Inflammatory macrophage treated with lipopolysaccharide for 1 hour (primary cell): ENCODE measurements at regions not wholly inside any gene's neighbourhood (a gene's known extent, or its start where the extent isn't known, plus 50 kb on each side); places are given as distances from the start of the nearest gene placed in this dataset.

Experiments used
- DNase-seq, 2 donors: peaks; one replicate each; pipeline ENCODE4 v3.0.0-alpha.2; 2020 to 2022

DNA sequence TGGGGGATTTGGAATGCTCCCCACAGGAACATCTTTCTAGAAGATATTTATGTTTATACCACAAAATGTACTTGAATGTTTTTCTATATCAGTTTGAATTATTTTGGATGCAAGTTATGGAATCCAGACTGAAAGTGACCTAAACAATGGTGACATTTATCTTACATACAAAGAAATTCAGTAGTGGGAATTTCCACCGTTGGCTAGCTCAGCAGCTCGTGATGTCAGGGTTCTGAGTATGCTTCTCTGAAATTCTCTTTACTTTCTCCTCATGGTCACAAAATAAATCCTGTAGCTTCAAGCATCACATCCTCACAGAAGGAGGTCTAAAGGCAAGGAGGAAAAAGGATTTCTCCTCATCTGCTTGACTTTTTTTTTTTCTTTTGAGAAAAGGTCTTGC is 105.3 kb downstream of the AKAIN1 start:
- no peak for DNase-seq

DNA sequence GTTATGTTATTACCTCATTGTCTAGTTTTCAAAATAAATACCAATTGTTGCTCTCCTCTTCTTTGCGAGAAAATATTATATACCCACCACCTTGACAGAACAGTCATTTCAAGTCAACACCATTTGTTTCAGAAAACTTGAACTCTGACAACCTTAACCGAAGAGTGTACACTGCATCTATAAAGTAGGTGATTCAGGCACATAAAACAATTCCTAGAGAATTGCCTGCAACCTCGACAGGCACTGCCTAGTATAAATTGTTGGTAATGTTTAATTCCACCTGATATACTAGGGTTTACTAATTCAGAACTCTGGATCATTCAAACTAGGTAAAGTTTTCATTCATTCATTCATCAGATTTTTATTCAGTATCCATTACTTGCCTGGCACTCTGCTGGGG is 121.8 kb downstream of the AKAIN1 start:
- DNase-seq: no peak

DNA sequence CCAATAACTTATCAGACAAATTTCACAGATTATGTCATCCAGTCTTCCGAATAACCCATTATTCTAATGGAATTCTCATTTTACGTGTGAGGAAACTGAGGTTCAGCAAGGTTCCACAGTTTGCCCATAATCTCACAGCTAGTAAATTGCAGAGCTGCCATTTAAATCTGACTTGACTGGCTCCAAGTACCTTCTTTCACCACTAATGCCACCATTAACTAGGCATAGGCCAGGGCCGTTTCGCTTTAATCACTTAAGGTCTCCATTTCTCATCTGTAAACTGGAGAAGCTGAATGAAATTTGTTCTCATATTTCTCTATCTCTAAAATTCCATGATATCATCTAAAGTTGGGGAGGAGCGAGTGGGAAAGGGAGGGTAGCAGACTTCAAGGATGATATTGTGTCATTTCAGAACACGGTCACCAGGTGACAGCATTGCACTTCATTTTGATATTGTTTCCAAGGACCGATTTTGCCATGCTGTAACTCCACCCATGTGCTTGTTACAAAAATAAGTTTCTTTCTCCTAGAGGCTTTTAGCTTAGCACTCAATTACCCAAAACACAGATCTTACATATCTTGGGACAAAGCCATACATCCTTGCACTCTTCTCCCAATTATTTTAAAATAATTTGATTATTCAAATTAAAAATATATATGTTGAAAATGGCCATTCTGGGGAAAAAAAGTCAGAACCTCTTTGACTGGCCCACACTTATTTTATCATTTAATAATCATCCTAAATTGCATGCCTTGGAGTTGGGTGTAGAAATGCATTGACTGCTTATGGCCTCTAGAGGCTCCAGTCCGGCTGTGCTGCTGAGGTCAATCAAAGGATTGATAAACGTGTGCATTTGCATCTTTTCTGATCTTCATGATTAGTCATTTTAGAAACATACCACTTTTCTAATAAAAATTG is 123.8 kb downstream of the AKAIN1 start:
- peak in 1 of 2 donors; percentile 11 for DNase-seq

DNA sequence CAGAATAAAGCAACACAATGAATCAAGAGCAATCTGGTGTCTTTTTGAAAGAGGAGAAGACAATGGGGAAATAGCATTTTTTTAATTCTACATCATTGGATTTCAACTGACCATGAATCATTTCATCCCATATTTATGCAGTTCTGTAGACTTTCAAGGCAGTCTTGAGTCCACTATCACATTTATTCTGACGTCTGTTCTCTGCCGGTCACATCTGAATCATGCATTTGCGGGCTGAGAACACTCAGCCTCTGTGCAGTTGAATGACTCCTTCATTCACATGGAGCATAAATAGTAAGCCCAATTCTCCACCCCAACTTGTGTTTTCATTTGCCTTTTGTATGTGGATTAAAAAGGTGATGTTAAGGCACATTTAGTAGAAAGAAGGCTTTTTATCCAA is 128.2 kb downstream of the AKAIN1 start:
- no peak for DNase-seq

DNA sequence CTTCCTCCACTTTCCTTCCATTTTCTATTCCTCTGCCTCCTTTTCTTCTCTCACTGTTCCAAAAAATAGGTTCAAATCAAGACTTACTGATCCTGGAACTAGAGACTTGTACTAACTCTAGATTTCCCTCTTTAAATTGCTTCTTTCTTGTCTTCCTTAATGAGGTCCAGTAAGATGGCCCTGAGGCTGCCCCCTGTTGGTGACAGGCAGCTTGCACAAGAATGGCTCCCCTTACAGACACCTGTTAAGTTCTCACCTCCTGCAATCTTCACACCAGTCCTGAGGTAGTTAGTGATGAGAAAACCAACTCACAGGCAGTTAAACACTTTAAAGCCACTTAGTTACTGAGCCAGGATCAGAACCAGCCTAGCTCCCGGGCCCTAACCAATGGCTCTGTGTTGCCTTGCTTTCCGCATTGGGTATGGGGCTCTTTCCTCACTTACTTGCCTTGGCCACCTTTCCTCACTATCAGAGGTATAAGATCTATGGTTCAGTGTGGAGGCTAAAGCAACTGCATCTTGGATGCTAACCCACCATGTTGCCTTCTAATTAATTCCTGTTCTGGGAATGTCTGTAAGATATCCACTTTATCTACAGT is 130.6 kb downstream of the AKAIN1 start:
- peak in 1 of 2 donors; percentile 25 for DNase-seq

DNA sequence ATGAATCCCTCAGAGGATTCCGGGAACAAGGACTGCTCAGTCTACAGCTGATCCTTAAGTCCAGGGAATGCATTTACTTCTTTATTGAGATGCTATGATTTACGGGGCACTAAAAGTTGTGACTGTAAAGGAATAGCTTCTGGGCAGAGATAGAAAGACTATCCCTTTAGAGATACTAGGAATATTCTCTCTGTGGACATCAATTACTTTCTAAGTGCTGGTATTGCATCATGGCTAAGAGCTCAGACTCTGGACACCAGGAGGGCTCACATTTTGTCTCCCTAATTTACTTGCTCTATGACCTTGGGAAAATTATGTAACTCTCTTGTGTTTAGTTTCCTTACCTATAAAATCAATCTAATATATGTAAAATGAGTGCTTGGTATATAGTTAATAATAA is 131.4 kb downstream of the AKAIN1 start:
- DNase-seq: no peak

DNA sequence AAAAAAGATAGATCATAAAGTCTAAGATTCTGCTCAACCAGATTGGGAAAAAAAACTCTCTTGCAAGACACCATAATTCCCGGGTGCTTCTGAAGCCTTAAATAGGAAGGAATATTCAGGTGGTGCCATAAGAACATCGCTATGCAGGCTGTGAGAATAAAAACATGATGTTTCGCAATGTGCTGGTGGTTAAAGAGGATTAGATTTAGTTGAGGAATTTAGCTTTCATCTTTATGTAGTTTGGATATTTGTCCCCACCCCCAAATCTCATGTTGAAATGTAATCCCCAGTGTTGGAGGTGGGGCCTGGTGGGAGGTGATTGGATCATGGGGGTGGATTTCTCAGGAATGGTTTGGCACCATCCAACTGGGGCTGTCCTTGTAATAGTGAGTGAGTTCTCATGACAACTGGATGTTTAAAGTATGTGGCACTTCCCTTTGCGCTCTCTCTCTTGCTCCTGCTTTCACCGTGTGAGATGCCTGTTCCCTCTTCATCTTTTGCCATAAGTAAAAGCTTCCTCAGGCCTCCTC is 132.2 kb downstream of the AKAIN1 start:
- DNase-seq: no peak

DNA sequence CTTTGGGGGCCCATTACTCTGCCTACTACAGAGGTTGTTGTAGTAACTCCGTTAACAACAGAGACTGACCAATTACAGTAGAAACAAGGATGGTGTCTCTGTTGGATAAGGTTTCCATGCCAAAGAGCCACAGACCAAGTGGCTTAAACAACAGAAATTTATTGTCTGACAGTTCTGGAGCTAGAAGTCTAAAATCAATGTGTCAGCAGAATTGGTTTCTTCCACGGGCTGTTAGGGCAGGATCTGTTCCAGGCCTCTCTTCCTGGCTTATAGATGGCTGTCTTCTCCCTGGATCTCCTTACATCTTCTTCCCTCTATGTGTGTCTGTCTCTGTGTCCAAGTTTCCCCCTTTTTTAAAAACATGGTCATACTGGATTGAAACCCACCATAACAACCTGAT is 135.3 kb downstream of the AKAIN1 start:
- DNase-seq: no peak

DNA sequence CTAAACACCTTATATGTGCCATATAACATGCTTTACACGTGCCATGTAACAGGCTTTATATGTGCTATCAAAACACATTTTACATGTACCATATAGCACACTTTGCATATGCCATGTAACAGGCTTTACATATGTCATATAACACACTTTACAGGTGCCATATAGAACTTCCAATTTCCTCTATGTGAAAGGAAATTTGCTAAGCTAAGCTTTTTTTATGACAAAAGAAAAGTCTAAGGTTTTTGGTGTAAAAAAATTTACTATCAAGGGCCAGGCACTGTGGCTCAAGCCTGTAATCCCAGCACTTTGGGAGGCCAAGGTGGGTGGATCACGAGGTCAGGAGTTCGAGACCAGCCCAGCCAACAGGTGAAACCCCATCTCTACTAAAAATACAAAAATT is 136.5 kb downstream of the AKAIN1 start:
- DNase-seq: no peak

DNA sequence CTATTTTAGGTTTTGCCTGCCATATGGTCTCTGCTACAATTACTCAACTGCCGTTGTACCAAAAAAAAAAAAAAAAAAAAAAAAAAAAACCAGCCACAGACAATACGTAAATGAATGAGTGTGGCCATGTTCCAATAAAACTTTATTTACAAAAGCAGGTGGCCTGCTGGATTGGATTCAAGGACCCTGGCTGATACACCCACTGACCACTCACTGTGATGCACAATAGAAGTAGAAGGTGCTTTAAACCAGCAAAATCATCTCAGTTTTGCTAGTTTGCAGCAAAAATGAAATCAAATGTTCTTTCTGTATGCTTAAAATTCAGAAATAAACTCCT is 137.4 kb downstream of the AKAIN1 start:
- no peak for DNase-seq

DNA sequence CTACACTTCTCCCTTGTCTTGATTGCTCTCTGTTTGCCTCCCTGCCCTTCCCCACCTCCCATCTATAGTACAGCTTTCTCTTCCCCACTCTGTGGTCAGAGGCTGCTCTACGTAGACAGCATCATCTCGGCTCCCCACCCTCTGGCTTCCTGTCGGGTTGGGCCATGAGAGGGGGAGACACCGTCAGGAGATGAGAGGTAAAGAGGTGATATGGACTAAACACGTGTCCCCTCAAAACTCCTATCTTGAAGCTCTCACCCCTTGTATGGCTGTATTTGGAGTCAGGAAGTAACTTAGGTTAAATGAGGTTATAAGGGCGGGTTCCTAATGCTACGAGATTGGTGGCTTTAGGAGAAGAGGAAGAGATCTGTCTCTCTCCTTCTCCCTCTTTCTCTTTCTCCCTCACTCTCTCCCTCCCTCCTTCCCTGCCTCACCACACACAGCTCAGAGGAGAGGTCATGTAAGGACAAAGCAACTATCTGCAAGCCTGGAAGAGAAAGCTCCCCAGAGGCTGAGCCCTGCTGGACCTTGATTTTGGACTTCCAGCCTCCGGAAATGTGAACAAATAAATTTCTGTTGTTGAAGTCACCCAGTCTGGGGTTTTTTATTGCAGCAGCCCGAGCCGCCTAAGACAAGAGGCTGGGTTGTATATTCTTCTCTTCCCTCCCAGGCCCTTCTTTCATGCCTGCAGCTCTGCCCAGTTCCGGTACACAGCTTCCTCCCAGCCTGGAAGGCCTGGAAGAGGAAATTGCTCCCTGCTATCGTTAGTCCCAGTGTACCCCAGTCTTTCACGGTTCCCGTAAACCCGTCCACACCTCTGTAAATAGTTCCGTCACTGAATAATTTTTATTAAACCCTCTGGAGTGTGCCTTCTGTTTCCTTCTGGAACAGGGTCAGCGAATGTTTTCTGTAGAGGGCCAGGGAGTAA is 138.0 kb downstream of the AKAIN1 start:
- DNase-seq: peak in 1 of 2 donors; percentile 8

DNA sequence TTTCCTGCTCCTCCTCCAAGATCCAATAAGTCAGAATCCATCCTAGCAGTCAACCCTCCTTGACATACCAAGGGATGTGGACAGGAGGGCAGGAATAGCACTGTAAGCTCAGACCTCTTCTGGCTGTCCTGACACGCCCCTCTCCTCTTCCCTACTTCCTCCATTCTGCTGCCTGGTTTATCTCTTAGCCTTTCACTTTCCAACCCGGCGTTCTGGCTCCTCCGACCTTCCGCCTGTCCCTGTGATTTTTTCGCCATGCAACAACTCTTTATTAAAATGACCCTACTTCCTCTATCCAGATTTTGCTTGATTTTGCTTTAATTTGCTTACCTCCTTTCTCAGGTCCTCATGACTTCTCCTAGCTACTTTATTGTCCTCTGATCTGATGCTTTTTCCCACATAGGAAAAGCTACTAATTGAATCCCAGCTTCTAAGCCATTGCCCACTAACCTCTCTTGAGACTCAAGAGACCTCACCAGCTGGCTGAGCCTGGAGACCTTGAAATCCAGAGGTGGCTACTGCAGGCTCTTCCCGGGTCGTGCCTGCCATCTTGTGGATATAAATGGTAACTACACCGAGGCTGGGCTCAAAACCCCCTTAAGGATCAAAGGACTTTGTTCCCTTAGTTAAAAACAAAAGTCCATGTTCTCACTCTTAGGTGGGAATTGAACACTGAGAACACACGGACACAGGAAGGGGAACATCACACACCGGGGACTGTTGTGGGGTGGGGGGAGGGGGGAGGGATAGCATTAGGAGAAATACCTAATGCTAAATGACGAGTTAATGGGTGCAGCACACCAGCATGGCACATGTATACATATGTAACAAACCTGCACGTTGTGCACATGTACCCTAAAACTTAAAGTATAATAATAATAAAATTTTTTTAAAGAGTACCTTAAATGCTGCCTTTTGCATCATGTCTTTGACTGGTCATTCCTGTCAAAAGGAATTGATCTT is 139.4 kb downstream of the AKAIN1 start:
- peak; percentile 36 to 85 for DNase-seq

DNA sequence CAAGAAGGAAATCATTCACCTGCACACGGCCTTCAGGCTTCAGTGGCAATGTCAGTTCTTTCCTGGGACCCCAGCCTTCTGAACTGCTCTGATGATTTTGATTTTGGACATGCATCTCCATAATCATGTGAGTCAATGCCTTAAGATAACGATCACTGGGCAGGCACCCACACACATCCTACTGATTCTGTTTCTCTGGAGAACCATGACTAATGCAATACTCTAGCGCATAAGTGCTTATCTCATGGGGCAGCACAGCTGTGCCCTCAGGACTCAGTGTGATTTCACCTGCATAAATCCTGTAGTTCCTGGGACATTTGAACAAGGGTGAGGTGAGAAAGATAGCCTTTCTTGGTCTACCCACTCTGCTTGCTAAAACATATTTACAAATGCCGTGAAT is 144.6 kb downstream of the AKAIN1 start:
- DNase-seq: no peak

DNA sequence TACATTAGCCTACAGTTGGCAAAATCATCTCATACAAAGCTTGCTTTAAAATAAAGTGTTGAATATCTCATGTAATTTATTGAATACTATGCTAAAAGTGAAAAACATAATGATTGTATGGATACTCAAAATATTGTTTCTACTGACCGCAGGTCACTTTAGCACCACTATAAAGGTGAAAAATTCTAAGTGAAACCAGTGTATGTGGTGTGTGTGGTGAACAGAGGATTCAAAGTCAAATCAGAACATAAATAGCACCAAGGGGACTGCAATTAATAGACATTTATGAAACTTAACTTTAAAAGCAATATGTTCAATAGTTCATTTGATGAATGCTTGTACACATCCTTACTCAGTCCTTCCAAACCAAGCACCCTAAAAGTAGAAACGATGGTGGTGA is 145.8 kb downstream of the AKAIN1 start:
- DNase-seq: no peak

DNA sequence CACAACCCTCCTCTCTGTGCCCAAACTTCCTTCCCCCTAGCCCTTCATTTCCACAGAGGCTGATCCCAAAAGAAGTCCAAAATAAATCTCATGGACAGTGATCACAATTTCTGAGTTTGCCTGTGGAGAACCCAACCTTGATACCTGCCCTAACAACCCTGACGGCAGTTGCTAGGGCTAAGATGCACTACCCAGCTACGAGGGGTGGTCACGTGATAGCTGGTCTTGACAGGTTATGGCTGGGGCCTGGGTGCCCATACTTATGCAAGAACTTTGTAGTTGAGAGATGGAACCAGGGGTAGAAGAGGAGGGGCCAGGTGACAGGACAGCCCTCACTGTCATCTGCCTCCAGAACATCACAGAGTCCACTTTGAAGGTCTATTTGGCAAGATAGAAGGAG is 147.9 kb downstream of the AKAIN1 start:
- DNase-seq: no peak

DNA sequence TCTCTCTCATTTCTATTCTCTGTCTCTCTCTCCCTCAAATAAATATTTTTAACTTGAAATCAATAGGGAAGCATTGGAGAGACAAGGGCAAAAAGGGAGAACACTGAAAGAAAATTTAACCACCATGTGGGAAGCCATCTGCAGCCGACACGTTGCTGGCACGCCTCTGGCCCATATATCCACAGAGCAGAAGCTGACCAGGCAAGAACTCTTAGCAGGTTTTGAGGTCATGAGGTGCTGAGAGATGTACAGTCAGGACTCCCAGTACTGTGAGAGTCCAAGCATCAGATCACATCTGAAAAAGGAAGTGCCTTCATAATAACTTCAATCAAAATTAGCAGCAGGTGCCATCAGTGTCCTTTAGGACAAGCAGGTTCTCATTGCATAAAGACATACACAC is 156.6 kb downstream of the AKAIN1 start:
- DNase-seq: no peak

DNA sequence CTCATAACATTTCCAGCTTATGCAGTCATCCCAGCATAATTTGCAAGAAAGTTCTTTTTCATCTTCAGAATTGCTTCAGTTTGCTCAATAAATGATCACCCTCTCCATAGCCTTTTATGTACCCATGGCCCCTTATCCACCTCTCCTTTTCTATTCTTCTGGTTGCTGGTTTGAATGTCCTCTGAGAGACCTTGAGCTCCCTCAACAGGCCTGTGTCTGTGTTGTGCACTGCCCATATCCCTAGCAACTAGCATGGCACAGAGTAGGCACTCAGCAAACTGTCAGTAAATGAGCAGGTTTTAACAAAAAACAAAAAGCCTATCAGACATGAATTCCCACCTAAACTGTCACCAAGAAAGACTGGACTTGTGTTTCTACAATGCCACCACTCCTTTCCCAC is 160.5 kb downstream of the AKAIN1 start:
- DNase-seq: no peak

DNA sequence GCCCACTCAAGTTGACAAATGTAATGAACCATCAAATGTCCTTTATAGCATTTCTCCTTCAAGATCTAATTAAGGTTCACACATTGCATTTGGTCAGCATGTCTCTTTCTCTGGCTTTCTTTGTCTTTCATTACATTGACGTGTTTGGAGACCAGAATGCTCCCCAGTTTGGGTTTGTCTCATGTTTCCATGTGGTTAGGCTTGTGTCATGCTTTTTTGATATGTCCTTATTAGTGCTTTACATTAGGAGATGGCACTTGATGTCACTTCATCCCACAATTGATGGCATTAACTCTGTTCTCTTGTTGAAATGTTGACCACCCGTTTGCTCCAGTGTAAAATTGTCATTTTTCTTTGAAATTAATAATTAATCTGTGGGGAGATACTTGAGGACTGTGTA is 165.8 kb downstream of the AKAIN1 start:
- no peak for DNase-seq

DNA sequence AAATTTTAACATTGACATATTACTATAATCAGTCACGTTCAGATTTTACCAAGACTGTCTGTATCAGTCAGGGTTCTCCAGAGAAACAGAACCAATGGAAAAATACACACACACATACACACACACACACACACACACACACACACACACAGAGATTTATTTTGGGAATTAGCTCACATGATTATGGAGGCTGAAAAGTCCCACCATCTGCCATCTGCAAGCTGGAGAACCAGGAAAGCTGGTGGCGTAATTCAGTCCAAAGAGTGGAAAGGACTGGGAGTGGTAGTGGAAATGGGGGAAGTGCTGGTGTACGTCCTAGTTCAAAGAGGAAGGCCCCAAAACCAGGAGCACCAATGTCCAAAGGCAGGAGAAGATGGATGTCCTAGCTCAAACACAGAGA is 166.4 kb downstream of the AKAIN1 start:
- DNase-seq: no peak

DNA sequence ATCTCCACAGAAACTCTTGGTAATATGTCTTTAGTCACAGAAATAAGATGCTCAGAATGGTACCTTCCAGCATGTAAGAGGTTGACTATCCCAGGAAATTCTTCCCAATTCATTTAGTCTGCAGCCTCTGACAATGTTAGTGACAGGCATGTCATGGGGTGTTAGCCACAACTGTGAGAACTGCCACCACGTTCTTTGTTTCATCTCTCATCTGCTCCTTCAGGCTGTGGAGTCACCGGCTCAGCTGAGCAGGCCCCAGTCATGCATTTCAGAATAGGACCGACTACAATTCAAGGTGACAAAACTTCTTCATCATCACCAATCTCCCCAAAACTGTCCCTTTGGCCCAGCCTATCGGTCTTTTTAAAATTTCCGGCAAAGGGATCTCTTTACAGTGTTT is 167.5 kb downstream of the AKAIN1 start:
- DNase-seq: no peak

DNA sequence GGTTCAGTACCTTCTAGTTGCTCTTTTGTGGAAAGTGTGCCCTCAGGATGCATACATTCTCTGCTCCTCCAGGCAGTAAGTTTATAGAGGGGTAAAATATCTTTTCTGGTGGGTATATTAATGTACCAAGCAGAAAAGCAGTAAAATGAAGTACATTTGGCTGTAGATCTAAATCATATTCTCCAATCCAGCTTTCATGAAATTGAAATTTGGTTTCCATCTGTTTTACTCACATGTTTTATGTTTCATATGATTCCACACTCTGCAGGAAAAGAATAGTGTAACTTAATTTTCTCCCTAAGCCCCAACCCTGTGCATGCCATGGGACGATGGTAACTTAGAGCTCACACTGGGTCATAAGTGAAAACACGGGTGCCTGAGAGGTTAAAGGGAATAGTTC is 172.3 kb downstream of the AKAIN1 start:
- no peak for DNase-seq

DNA sequence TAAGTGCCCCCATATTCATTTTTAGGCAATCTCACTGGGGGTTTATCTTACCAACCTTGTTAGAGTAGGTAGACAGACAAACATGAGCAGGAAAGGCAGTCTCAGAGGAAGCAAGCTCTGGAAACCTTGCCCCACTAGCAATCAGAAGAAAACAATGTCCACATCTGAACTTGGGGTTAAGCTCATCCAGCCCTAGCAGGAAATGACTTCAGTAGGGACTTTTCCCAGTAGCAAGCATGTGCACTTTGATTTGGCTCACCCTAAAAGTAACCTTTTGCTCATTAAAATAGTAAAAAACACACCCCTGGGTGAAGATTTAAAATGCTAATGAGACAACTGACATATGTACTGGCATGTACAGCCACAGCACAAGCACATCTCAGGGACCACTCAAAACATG is 175.5 kb downstream of the AKAIN1 start:
- DNase-seq: no peak
